Midbrain (tissue), 1 donor: ENCODE measurements at regions not wholly inside any gene's neighbourhood (a gene's known extent, or its start where the extent isn't known, plus 50 kb on each side); places are given as distances from the start of the nearest gene placed in this dataset.

Experiments
- DNase-seq: peaks from one replicate; lab custom pipeline; 2025; lab: John Stamatoyannopoulos, UW

DNA sequence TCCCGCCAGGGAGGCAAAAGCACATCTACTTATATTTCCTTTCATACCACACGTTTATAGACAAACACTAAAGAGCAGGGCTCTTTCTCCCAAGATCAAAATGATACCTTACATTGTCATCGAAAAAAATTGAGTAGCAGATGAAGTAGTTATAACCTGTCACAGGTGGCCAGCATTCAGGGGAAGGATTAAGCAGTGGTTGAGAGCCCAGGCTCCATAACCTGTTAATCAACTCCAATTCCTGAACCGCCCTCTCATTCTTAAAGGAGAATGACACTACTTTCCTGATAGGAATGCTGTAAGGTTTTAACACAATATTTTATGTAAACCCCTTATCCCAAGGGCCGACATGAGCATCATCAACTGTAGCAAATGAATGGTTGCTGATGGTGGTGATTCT is 268.9 kb upstream of the KCNIP4 start:
- DNase-seq = no peak

DNA sequence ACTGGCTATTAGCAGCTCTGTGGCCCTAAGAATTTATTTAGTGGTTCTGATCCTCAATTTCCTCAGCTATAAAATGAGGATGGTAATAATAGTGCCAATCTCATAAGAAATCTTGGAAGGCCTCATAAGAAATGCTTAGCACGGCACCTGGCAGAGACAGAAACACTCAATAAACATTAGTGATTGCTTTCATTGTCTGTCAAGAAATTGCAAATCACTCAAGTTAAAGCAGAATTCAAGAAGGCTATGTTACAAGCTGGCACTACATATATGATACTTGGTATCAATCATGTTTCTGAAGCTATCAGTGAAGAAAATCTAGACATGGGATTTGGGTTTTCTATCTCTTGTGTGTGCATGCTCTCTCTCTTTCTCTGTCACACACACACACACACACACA is 267.7 kb upstream of the KCNIP4 start:
- DNase-seq = no peak

DNA sequence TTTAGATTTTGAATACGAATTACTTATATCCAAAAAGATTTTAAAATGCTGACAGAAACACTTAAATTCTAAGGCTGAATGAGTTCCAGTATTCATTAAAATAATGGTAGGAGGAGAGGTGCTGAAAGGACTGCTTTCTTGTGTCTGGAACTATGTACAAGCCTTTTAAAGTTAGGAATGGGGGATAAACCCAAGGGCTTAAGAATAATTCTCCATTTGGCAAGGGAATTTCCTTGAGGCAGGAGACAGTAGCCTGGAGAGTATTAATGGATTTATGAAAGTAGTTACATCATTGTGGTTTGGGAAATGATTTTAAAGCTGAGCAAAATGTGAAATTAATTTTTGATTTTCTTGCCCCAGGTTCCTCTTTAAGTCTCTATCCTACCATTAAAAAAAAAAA is 266.5 kb upstream of the KCNIP4 start:
- no peak for DNase-seq

DNA sequence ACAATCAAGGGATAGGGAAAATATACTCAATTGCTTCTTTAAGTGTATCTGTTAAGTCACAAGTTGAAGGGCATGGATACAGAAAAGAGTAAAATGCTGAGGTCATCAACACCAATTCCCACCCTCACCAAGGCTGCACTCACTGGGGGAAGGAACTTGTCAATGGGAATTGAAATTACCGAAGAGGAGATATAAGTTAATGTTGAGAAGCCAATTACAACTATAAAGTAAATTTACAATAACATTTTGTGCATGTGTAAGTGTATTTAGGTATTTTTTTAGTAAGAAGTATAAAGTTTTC is 255.1 kb upstream of the KCNIP4 start:
- no peak for DNase-seq

DNA sequence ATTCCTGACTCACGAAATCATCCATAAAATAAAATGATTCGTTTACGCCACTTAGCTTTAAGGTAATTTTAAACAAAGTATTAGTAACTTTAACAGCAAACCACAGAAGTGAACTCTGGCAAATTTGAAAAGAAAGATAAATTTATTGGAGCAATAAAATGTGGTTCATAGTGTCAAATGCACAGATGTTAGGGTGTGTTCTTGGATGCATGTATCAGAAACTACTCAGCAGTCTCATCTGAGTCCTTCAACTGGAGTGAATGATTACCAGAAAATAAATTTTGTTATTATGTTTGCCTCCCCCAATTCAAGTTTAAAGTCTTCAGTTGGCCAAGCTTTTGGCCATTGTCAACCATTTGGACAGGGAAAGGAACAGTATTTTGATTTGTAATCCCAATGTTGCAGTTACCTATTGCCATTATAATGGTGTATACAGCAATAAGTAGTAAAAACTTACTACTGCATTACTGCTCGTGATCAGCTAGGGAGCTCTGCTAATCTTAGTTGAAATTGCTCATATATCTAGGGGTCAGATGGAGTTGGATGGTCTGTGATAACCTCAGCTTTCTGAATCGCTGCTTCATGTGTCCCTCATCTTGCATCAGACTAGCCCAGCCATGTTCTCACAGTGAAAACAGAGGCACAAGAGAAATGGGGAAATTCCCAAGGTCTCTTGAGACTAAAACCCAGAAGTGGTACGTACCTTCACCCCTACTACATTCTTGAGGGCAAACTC is 254.6 kb upstream of the KCNIP4 start:
- DNase-seq = no peak

DNA sequence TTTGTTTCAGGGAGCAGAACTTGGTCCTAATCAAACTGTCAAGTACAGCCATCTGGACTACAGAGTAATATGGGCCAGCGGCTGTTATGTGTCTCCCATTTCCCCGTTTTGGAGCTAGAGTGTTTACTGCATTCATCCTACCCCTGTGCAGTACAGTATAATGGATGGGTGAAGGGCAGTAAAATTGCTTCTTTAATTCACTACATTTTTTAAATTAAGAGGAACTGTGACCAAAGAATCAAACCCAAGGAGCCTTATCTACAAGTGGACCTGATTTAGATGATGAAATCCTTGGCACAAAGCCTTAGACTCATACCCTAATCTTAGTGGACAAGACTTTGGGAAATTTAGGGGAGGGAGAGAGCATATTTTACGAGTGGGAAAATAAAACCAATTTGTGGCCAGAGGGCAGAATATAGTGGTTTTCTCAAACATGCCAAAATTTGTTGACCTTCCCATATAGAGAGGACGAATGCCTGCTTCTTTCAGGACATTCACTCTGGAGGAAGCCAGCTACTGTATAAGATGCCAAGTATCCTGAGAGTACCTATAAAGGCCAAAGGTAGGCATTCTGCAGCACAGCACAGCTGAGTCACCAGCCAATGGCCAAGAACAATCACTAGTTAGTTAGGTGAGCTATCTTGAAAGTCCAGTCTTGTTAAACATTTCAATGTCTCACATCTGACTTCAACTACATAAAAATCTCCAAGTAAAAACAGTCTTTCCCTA is 253.8 kb upstream of the KCNIP4 start:
- DNase-seq = no peak

DNA sequence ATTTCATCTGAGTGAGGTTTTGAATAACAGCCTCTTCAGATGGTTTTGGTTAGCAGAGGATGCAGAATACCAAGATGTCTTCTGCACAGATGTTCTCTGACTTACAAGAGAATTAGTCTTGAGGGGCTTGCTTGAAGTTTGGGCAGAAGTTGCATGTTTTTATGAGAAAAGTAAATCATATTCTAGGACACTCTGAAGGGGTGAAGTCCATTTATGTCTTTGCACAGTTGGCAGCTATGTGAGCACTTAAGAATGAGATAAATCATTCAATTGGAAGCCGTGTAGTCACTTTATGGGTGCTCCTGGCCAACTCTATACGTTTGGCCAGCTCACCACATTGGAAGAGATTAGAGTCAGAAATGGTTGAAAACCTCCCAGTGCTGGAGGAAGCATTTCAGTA is 252.7 kb upstream of the KCNIP4 start:
- no peak for DNase-seq

DNA sequence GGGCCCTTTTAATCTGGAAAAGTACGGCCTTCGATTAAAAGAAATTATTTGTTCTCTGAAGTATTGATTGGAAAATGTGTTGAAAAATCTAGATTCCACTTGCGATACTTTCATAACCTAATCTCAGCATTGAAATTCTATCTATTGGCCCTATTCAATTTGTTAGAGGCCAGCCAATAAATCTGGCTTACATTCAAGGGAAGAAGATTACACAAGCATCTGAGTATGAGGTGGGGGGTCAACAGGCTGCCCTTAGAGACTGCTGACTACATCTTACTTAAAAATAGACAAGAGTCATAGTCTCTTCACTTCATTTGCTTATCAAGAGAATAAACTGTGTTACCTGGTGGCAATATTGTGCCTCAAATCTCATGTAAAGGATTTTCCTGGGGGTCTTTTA is 248.0 kb upstream of the KCNIP4 start:
- DNase-seq = no peak

DNA sequence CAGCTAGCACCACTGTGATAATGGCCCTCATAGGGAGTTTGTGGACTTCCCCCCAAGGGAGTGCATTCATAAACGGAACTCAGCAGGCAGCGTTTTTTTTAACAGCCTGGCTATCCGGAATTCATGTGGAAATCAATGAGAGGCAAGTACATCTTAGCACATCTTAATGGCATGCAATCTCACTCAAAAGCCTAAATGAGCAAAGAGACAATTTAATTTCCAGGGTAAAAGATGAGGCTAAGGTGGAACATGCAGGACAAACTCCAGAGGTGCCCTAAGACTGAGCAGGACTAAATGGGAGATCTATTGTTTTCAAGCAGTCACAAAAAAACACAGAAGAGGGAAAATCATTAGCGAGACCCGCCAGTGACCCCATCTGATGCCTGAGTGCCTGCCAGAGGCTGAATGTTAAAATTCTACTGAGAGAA is 243.5 kb upstream of the KCNIP4 start:
- no peak for DNase-seq

DNA sequence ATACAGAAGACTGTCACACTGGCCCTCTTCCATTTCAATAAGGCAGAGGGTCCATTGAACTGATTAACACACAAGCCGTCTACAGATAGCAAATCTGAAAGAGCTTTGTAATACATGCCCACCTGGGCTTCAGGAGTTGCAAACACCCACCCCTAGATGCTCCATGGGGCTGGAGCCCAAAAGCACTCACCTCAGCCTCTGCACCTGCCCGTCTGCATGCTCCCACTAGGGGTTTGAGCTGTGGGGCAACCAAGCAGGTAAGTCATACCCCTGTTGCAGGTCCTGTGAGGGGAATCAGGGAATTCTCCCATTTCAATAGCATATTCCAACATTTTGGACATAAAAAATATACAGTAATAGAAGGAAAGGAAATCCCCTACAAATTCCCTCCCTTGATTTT is 243.0 kb upstream of the KCNIP4 start:
- no peak for DNase-seq

DNA sequence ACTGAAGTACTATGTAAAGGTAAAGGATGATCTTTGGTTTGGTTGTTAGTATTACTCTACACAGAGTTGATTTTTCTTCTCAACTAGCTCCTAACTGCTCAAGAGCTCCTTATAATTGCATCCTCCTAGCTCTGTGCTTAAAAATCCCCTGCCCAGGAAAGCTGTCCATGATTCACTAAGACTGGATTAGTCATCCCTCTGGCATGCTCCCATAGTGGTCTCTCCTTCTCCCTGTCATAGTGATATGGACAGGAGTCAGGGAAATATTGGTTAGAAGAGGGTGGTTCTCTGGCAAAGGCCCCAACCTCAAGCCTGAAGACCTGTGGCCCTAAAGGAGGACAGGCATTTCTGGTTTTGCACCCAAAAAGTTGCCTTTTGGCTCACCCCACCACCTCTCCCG is 242.3 kb upstream of the KCNIP4 start:
- DNase-seq = no peak

DNA sequence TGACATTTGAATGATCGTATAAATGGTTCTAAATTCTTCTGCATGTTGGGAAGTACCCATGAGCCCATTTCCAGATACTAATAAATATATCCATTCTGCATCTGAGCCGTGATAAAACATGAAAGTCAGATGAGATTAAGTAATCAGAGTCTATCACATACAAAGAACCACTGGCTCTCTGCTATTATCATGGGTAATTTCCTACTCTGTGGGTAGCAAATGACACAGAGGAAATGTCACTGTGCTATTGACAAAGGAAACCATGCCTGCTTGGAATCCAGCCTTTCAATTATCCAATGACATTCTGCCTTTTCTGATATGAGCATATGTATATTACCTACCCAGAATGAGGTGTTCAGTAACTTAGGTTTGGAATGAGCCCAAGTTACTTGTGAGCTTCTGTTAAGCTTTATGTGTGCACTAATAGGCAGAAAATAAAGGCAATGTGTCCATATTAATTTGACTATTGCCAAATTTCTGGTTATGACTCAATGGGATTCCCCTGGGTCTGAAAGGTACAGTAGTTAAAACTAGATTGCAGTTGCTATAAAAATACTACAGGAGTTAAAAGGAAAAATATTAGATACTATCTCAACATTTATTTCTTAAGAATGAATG is 238.7 kb upstream of the KCNIP4 start:
- no peak for DNase-seq

DNA sequence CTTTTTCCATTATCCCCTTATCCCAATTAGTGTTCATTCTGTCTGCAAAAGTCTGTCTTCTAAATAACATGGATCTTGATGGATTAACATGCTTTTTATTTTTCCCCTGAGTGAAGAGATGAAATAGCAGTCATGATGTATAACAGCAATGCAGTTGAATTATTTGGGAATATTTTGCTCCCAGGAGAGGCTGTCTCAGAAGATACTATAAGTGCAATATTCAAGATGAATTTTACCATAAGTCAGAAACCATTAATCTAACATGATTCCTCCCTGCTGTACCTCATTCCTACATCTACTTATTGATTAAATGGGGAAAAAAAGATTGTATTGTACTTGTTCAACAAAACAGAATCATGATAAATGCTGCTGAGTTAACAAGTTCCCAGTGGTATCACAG is 233.2 kb upstream of the KCNIP4 start:
- DNase-seq = no peak

DNA sequence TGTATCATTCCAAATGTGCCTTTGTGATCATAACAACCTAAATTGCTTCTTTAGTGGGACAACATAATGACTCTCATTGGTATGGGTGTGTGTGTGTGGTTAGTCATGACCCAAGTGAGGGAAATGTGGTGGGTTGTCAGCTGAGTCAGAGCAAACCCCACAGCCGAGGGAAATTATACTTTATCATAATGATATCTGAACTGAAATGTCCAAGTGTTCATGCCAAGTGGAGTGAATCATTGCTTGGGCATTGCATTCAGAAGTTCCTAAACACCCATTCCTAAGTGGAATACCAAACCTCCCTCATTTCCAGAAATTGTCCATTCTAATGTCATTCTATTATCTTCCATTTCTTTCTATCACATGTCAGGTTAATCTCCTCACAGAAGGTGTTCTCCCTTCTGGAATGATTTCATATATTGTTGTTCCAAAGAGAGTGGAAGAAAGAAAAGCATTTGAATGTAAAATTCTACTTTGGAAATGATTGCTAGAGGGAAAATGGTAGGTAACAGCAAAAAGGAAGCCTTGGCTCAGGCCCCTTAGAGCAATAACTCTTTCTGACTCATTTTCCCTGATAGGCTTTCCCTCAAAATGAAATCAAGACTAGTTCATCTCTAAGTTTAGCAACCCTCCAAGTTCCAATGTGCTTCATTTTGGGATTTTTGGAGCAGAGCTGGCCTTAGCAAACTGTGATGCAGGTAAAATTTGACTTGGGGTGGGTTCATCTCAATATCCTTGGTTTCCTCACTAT is 230.7 kb upstream of the KCNIP4 start:
- no peak for DNase-seq

DNA sequence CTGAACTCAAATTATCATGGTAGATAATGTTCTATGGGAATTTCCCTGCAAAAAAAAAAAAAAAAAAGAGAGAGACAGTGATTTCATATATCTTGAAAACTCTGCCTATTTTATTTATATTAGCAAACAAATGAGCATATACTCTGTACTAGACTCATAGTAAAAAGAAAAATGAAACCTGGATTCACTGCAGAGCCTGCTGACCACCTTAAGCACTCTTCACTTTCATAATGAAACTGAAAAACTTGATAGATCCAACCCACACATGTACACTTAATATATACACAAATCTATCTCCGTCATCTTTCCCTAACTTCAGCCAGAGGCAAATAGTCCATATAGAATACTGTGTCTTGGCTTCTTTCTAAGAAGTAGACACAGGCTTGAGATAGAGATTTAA is 226.1 kb upstream of the KCNIP4 start:
- no peak for DNase-seq

DNA sequence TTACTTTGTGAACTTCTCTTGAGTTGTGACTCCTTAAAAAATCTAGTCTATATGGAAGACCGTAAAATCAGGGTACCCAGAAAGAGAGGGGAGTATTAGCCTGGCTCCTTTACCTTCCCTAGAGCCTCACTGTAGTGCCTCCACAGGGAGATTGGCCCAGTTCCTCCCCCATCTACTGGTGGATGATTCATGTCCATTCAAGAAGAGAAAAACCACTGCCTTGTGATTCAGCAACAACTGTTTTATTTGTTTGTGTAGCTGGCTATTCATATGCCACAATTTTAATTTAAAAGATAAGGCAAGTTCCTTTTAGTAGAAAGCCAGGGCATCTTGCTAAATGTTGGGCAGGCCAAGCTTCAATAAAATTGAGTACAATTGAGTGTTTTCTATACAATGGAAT is 221.8 kb upstream of the KCNIP4 start:
- no peak for DNase-seq

DNA sequence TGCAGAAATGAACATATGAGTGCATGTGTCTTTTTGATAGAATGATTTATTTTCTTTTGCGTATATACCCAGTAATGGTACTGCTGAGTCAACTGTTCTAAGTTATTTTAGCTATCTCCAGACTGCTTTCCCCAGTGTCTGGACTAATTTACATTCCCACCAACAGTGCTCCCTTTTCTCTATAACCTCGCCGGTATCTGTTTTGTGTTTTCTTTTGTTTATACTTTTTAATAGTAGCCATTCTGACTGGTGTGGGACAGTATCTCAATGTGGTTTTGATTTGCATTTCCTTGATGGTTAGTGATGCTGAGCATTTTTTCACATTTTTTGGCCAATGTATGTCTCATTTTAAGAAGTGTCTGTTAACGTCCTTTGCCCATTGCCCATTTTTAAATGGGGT is 218.6 kb upstream of the KCNIP4 start:
- no peak for DNase-seq

DNA sequence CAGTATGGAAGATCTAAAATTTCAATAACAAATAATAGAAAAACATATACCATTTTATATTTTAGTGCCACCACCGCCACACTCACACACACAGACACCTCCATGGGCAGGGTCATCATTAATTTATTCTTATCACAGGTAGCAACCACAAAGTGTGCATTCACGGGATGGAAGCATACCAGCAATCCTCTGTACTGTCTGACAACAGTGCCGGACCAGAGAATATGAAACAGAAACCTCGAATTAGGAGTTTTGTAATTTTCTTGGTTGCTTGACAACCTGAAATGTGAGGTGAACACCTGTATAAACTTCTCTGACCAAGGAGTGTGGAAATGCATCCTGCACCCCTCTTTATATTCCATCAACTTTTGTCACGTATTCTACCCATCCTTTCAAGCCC is 213.9 kb upstream of the KCNIP4 start:
- no peak for DNase-seq

DNA sequence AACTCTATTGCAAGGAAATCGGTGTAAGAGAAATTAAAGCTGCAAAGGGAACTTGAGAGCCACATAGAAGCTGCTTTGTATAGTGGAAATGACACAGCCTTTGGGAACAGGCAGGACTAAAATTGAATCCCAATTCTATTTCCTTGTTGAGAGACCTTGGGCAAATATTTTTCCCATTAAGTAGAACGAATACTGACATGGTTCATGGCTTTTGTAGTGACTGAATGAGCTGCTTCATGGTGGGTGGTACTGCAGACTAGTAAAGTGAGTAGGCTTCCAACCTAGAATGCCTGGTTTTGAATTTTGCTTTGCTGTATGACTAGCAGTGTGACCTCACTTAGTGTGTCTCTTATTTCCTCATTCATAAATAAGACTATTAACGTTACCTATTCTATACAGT is 182.2 kb upstream of the KCNIP4 start:
- DNase-seq = no peak

DNA sequence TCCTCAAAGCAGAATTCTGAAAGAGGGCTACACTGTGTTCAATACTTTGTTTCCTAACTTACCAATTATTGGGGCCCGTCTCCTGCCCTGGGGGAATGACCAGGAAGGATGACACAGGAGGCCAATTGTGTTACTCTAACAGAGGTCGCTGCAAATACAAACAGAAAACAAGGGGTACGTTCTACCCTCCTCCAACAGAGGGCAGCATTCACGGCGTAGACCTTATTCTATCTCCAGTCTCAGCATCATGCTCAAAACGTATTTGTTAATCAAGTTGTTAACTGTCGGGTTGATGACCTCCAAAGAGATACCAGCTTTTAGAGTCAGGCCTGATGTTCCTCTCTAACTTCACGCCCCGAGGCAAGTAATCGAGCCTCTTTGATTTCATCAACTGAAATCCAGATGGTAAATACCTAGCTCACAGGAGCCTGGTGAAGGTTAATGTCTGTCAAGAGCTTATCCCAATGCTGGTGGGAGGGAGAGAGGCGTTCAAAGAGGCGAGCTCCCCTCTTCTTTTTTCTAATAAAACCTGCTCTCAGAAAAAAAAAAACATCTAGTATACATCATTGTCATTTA is 181.0 kb upstream of the KCNIP4 start:
- peak; percentile 4 for DNase-seq

DNA sequence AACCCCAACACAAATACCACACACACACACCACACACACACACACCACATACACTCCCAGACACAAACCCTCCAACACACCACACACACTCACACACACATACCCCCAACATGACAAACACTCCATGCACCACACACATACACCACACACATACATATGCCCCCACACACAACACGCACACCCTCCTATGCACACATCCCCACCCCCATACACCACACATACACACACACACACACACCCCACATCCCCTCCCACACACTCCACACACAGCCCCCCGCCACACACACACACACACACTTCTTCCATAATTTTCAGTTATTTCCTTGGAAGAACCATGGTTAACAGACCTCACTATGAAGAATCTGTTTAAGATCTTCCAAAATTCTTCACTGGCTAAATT is 173.5 kb upstream of the KCNIP4 start:
- no peak for DNase-seq

DNA sequence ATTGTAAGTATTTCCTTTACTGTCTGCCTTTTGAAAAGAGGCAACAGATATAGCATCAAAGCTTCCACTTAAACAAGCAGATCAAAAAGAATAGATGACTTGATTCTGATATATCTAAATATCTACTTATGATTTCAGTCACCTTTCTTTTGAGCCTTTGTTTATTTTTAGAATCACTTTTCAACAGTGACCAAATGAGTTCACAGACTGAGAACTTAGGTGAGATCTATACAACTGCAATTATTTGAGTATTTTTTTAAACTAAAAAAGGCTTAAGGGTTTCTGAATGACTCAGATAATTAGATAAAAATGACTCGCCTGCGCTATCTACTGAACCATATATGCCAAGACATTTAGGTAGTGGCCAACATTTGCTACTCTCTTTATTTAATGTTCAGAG is 166.7 kb upstream of the KCNIP4 start:
- DNase-seq = no peak

DNA sequence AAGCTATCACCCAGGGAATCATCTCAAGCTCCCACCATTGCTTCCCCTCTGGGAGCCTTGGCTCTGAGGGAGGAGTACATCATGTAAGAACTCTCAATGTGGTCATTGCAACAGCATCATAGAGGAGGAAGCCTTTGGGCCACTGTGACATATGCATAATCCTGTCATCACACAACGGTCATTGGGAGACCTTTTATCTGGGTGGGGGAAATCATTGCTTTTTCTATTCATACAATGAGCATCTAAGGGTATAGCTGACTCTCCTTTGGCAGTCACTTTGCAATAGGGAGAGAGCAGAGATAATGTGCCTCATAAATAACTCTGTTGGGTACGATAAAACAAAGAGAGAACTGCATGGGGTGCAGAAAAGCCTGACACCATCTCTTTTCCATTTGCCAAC is 155.2 kb upstream of the KCNIP4 start:
- DNase-seq = no peak
